Astrocyte (in vitro differentiated cells and primary cell): ENCODE measurements at regions not wholly inside any gene's neighbourhood (a gene's known extent, or its start where the extent isn't known, plus 50 kb on each side); places are given as distances from the start of the nearest gene placed in this dataset.

Source experiments
- DNase-seq: peaks from one replicate; pipeline ENCODE4 v3.0.0-alpha.2; 2010; ENCODE audit warnings: low read depth
- FAIRE-seq: peaks from 2 replicates; lab custom pipeline; 2011; peaks lifted over from hg19 to GRCh38; lab: Jason Lieb, UNC
- H2AFZ ChIP-seq: 2 replicates; pipeline ENCODE4 v1.6.0; 2012; ENCODE audit warnings: low read depth, low read length, inconsistent platforms
- H3K27ac ChIP-seq: 2 replicates; pipeline ENCODE4 v1.5.1; 2011; ENCODE audit warnings: low read depth, low read length, inconsistent platforms
- H3K27me3 ChIP-seq: 2 replicates; pipeline ENCODE4 v1.6.0; 2011; ENCODE audit warnings: low read length, inconsistent platforms; ENCODE audit not compliant: insufficient read depth
- H3K36me3 ChIP-seq: 2 replicates; pipeline ENCODE4 v1.5.1; 2011; ENCODE audit warnings: low read length, inconsistent platforms; ENCODE audit not compliant: insufficient read depth
- H3K4me1 ChIP-seq: 2 replicates; pipeline ENCODE4 v1.5.1; 2011; ENCODE audit warnings: low read length, inconsistent platforms; ENCODE audit not compliant: insufficient read depth
- H3K4me2 ChIP-seq: 2 replicates; pipeline ENCODE4 v1.6.0; 2012; ENCODE audit warnings: low read length, inconsistent platforms
- H3K4me3 ChIP-seq: 2 replicates; pipeline ENCODE4 v1.5.1; 2011; ENCODE audit warnings: low read depth, mild to moderate bottlenecking, low read length, inconsistent platforms; ENCODE audit not compliant: insufficient read depth
- H3K79me2 ChIP-seq: 2 replicates; pipeline ENCODE4 v1.6.0; 2012; ENCODE audit warnings: mild to moderate bottlenecking, low read length, inconsistent platforms; ENCODE audit not compliant: insufficient read depth
- H3K9ac ChIP-seq: 2 replicates; pipeline ENCODE4 v1.6.0; 2012; ENCODE audit warnings: mild to moderate bottlenecking, low read length, inconsistent platforms
- H3K9me3 ChIP-seq: 2 replicates; pipeline ENCODE4 v1.5.1; 2012; ENCODE audit warnings: low read depth, mild to moderate bottlenecking, low read length, inconsistent platforms; ENCODE audit not compliant: insufficient read depth
- H4K20me1 ChIP-seq: 2 replicates; pipeline ENCODE4 v1.6.0; 2012; ENCODE audit warnings: low read length, inconsistent platforms; ENCODE audit not compliant: insufficient read depth
- H3K27ac Mint-ChIP-seq: one replicate; pipeline ENCODE4 v1.8.0; 2021; ENCODE audit warnings: mild to moderate bottlenecking, mixed read lengths; ENCODE audit not compliant: unreplicated experiment
- H3K27me3 Mint-ChIP-seq: one replicate; pipeline ENCODE4 v1.8.0; 2021; ENCODE audit warnings: low read depth, mixed read lengths; ENCODE audit not compliant: unreplicated experiment
- H3K36me3 Mint-ChIP-seq: one replicate; pipeline ENCODE4 v1.8.0; 2021; ENCODE audit warnings: low read depth, mixed read lengths; ENCODE audit not compliant: unreplicated experiment
- H3K4me1 Mint-ChIP-seq: one replicate; pipeline ENCODE4 v1.8.0; 2021; ENCODE audit warnings: low read depth, mixed read lengths; ENCODE audit not compliant: unreplicated experiment
- H3K4me3 Mint-ChIP-seq: one replicate; pipeline ENCODE4 v1.8.0; 2021; ENCODE audit warnings: mild to moderate bottlenecking, moderate library complexity, mixed read lengths; ENCODE audit not compliant: unreplicated experiment
- H3K9me3 Mint-ChIP-seq: one replicate; pipeline ENCODE4 v1.8.0; 2021; ENCODE audit warnings: mild to moderate bottlenecking, mixed read lengths; ENCODE audit not compliant: unreplicated experiment
- CTCF ChIP-seq: IDR thresholded peaks from 2 replicates; pipeline ENCODE4 v1.5.1; 2011; ENCODE audit warnings: low read depth, mild to moderate bottlenecking, inconsistent platforms, low read length, moderate library complexity; ENCODE audit not compliant: insufficient read depth
- EZH2 ChIP-seq: IDR thresholded peaks from 2 replicates; pipeline ENCODE4 v1.6.1; 2012; ENCODE audit warnings: mild to moderate bottlenecking, low read length, inconsistent platforms; ENCODE audit not compliant: insufficient read depth

GRCh38 chr2:21620771-21621170 is 497.0 kb downstream of the TDRD15 start:
- FAIRE-seq, result no peak

GRCh38 chr2:21627938-21628337 is 504.2 kb downstream of the TDRD15 start:
- no peak overlapping the region for H3K4me3 ChIP-seq
- H3K36me3 ChIP-seq, result no peaks in the 10 kb centered on the region
- Mint-ChIP-seq H3K4me3 (no peak overlapping the region), H3K9me3 (no peaks in the 10 kb centered on the region), H3K4me1 (no peaks in the 10 kb centered on the region), H3K27me3 (no peaks in the 10 kb centered on the region), H3K36me3 (no peaks in the 10 kb centered on the region), H3K27ac (no peak overlapping the region)
- no peaks in the 10 kb centered on the region for H3K9me3 ChIP-seq
- H2AFZ ChIP-seq, result no peak overlapping the region
- no peak for DNase-seq
- no peak overlapping the region for H3K9ac ChIP-seq
- FAIRE-seq, result no peak
- no peaks in the 10 kb centered on the region for H3K4me1 ChIP-seq
- no peaks in the 10 kb centered on the region for H3K27me3 ChIP-seq
- H3K4me2 ChIP-seq, result no peak overlapping the region
- no peak for TF ChIP-seq EZH2
- no peak for TF ChIP-seq CTCF
- H3K79me2 ChIP-seq, result no peaks in the 10 kb centered on the region
- H4K20me1 ChIP-seq, result no peaks in the 10 kb centered on the region
- H3K27ac ChIP-seq, result no peak overlapping the region

More at GRCh38 chr2:21620771-21621170, 497.0 kb downstream of the TDRD15 start:
- H3K36me3 Mint-ChIP-seq, result no peaks in the 10 kb centered on the region
- Histone ChIP-seq H3K27ac (no peak overlapping the region), H3K27me3 (no peaks in the 10 kb centered on the region), H4K20me1 (no peaks in the 10 kb centered on the region), H3K9me3 (peaks cover 3% of the 10 kb centered on the region), H3K36me3 (no peaks in the 10 kb centered on the region), H2AFZ (no peak overlapping the region), H3K79me2 (no peaks in the 10 kb centered on the region), H3K4me2 (no peak overlapping the region), H3K4me1 (no peaks in the 10 kb centered on the region), H3K4me3 (no peak overlapping the region), H3K9ac (no peak overlapping the region)
- H3K4me3 Mint-ChIP-seq, result no peak overlapping the region
- no peak for DNase-seq
- no peak overlapping the region for H3K27ac Mint-ChIP-seq
- H3K4me1 Mint-ChIP-seq, result no peaks in the 10 kb centered on the region
- no peaks in the 10 kb centered on the region for H3K9me3 Mint-ChIP-seq
- TF ChIP-seq EZH2 (no peak), CTCF (no peak)
- peaks cover 5% of the 10 kb centered on the region for H3K27me3 Mint-ChIP-seq

- Histone ChIP-seq H2AFZ (no peak overlapping the region), H3K27ac (no peak overlapping the region), H3K9me3 (no peaks in the 10 kb centered on the region), H3K36me3 (no peaks in the 10 kb centered on the region), H4K20me1 (no peaks in the 10 kb centered on the region), H3K4me3 (no peak overlapping the region), H3K4me2 (no peak overlapping the region), H3K27me3 (no peaks in the 10 kb centered on the region), H3K9ac (no peak overlapping the region), H3K4me1 (no peaks in the 10 kb centered on the region), H3K79me2 (no peaks in the 10 kb centered on the region)
- FAIRE-seq, result no peak
- DNase-seq, result no peak
- no peaks in the 10 kb centered on the region for H3K9me3 Mint-ChIP-seq
- H3K27me3 Mint-ChIP-seq, result peaks cover 7% of the 10 kb centered on the region
- TF ChIP-seq EZH2 (no peak), CTCF (no peak)
- H3K36me3 Mint-ChIP-seq, result no peaks in the 10 kb centered on the region
- no peaks in the 10 kb centered on the region for H3K4me1 Mint-ChIP-seq
- H3K27ac Mint-ChIP-seq, result no peak overlapping the region
- H3K4me3 Mint-ChIP-seq, result no peak overlapping the region
These were observed 509.2 kb downstream of the TDRD15 start for GRCh38 chr2:21633015-21633414.
